ENCODE measurements at regions not wholly inside any gene's neighbourhood (a gene's known extent, or its start where the extent isn't known, plus 50 kb on each side); places are given as distances from the start of the nearest gene placed in this dataset.

DNA sequence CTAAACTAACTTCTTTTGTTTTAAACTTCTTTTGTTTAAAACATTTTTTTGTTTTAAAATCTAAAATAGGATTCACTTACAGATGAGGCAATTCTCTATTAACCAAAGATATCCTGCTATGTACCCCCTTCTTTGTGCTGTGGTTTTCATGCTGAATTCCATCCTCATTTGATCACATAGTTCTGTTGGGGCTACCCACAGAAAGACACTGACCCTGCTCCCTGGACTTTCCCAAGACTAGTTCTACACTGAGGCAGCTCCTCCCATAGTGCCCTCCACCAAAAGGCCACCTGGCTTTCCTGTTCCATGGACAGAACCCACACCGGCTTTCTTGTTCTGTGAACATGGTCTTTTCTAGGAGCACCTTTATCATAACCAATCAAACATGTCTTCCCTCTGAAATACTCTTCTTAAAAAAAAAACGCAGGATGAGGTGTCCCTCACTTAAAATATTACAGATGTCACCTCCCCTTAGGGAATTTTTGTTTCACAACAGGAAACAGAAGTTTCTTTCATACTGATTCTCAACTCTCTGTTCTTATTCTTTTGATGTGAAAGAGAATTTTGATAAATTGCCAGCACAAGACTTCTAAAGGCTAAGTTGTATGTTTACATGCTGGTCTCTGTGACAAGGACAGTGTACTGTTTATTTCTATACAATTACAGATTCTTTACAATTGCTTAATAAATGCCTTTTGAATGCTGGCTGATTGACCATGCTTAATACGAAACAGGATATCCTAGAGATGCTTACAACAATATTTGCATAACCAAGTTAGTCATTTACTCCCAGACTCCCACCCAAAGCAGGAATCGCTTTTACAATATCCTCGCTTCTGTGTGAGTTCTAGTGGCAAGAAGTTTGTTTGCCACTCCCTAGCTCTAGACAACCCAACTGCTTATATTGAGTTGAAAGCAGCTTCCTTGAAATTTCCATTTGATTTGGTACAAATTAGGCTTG, 300.4 kb downstream of the DTWD2 start:
- no peak for DNase-seq

- DNase-seq: no peak
Observed at GRCh38 chr5:118687100-118687499, 301.2 kb downstream of the DTWD2 start.

- DNase-seq: no peak
Observed at GRCh38 chr5:118681655-118682054, 306.7 kb downstream of the DTWD2 start.

GRCh38 chr5:118679264-118679940, 308.9 kb downstream of the DTWD2 start:
- no peak for DNase-seq

GRCh38 chr5:118678746-118679145, 309.6 kb downstream of the DTWD2 start:
- DNase-seq: no peak

GRCh38 chr5:118675247-118675646, 313.1 kb downstream of the DTWD2 start:
- DNase-seq: no peak

GRCh38 chr5:118657576-118657975, 330.8 kb downstream of the DTWD2 start:
- DNase-seq: no peak

- DNase-seq: no peak
Observed at GRCh38 chr5:118653872-118654271, 334.5 kb downstream of the DTWD2 start.

DNA sequence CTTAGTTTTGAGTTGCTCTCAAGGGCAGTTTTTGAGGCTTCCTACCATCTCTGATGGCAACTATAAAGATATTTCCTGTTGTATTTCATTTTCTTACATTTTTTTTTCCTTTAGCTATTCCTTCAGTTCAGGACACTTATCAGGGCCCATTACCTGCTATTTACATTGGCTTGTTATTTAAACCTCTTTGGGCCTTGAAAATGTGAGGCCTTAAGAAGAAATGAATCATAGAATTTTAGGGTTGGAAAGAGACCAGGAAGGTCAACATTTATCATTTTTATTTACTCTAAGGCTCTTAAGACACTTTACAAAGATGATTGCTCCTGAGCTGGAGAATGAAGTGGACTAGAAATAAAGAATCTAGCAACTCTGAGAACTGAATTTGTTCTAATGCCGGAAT, 335.2 kb downstream of the DTWD2 start:
- no peak for DNase-seq

DNA sequence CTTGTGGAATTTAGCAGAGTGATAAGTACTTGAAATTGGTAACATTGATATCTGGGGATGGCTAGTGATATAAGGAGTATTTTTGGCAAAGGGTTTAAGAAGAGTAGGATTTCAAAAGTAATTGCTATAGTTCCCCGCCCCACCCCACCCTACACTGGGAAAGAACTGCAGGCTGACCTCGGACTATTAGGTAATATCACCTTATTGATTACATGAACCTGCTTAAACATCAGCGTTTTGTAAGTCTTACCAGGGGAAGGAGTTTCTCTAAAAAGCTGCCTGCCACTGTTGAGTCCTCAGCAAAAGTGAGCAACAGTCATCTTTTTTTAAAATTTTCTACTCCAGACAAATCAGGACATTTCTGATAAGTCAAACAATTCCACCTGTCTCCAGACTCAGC, 337.3 kb downstream of the DTWD2 start:
- DNase-seq: no peak

DNA sequence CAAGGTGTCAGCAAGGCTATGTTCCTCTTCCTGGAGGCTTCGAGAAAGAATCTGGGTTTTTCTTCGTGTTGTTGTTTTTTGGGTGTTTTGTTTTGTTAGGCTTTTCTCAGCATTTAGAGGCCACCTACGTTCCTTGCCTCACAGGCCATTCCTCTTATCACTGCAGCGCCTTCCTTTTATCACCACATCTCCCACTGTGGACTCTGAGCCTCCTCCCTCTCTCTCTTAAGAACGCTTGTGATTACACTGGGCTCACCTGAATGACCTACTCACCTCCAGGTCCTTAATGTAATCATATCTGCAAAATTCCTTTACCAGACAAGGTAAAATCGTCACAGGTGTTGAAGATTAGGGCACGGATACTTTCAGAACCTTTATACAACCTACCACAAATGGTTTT, 340.8 kb downstream of the DTWD2 start:
- no peak for DNase-seq

GRCh38 chr5:118646917-118647316, 341.4 kb downstream of the DTWD2 start:
- DNase-seq: no peak

GRCh38 chr5:118637947-118638670, 350.2 kb downstream of the DTWD2 start:
- no peak for DNase-seq

DNA sequence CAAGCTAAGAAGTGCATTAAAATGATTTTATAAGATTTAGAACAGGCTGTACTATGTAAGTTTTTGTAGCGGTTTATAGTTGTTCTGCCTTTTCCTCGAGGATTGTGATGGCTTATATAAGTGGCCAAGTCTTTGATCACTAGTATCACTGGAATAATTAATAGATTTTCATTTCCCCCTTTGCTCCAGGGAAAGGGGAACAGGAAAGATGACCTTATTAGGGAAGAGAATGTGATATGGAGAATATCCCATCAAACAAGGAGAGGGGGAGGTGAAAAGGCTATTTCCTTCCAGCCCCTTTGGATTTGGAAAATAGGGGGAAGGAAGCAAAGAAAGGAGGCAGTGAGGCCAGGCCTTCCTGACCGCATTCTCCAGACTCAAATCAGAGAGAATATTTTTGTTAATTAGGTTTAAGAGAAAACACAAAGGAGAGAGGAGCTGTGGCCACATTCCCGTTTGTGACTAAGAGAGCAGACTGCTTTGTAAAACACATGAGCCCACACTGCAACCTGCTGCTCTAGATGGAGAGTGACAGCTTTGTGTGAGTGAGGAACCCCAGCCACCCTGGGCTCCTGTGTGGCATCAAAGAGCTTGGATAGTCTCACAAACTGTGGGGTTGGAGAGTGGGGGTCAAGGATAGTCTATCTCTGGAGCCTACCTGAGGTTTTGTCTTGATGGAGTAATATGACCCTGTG, 359.5 kb downstream of the DTWD2 start:
- DNase-seq: no peak

DNA sequence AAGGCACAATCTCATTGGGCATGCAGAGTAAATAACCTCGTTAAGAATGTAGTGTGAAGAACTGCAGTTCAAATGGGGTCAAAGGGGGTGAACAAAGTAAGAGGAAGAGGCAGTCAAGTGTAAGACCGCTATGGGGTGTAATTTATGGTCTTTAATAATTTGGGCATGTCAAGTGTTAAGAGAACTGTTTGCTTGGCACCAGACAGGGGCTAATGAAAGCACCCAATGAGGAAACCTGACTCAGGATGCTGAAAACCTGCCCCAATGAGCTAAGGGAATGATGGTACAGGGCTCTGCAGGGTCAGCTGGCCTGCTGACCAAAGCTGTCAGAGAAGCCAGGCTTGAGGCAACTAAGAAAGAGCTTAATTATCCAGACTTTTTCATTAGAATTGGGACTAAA, 368.1 kb downstream of the DTWD2 start:
- DNase-seq: no peak

GRCh38 chr5:118619823-118620222, 368.5 kb downstream of the DTWD2 start:
- no peak for DNase-seq

DNA sequence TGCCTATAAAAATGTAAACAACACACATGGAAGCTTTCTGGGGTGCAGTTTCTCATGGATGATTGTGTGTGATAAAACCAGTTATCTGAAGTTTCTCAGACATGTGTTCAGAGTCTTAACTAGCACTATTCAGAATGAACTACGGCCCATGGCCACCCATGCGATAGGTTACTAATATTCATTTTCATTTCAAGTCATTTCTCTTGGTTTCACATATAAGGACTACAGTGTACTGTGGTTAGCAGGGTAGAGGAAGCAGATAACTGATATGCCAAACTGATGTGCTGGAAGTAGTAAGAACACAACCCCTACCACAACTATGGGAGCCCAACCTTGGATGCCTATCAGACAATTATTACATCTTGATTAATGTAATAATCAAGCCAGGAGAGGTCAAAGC, 372.1 kb downstream of the DTWD2 start:
- no peak for DNase-seq

DNA sequence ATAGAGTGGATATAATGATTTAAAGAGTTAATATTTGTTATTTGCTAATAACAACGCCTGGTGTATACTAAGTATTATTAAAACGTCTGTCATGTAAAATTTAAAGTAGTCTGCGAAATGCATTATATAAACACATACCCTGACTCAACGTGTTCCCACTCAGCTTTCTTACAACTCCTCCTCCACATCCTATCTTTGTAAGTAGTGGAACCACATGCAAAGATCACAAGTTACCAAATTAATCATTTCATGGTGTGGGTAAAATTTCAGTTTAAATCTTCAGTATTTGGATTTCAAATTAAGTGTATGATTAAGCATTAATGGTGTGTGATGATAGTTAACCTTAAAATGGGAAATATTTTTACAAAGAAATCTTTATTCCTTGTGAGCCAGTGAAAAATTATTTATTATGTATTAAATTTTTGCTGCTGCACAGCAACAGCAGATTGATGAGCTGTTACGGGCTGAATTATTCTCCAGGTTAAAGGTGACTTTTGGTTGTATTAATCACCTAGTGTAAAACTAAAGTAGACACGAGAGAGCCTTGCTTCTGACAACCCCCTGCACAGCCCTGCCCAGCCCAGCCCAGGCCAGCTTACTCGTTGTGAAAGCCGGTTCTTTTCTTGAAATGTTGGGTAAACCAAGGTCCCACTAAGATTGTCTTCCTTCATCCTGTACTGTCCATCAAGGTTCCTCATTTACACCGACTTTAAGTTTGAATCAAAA, 373.5 kb downstream of the DTWD2 start:
- no peak for DNase-seq

- peak; percentile 59 for DNase-seq
Observed at GRCh38 chr5:118611332-118611945, 376.9 kb downstream of the DTWD2 start.

- no peak for DNase-seq
Observed at GRCh38 chr5:118606940-118607339, 381.4 kb downstream of the DTWD2 start.

DNA sequence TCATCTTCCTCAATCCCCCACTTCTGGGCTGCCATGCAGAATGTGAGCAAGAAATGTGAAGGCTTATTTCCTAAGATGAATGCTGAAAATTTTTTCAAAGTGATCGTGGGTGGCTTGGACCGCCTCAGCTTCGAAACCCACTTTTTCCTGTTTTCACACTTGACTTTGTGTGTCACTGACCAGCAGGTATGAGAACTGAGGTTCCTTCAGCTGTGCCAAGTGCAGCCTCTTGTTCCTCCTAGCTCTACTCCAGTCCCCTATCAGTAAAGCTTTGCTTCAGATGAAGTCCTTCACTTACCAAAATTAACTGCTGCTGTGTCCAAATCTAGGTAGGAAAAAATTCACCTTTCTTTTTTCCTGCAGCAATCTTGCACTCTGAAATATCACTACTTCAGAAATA, 382.6 kb downstream of the DTWD2 start:
- DNase-seq: no peak

GRCh38 chr5:118604106-118604505, 384.2 kb downstream of the DTWD2 start:
- no peak for DNase-seq

All from NCI-H82 (cell line).